HCT116 (cell line): ENCODE measurements at regions not wholly inside any gene's neighbourhood (a gene's known extent, or its start where the extent isn't known, plus 50 kb on each side); places are given as distances from the start of the nearest gene placed in this dataset.

Experiments used
- ATAC-seq: fragments of 200-7000 bp; cut with Tn5 transposase; 2 replicates; pipeline ENCODE4 v1.9.1; 2020; ENCODE audit warnings: mild to moderate bottlenecking, moderate library complexity
- BruUV-seq: library from RNA; stranded (reverse); fragments of 400-500 nt; replicated peaks from 2 replicates; lab custom pipeline; 2021; lab: Mats Ljungman, UMichigan
- CTCF ChIA-PET: fragments of 300-600 bp; sonication (Branson Sonifier 250); formaldehyde crosslinking; loops from one replicate; lab custom pipeline; 2021; ENCODE audit warnings: antibody characterized with exemption; lab: Charles Lee
- POLR2A ChIA-PET: fragments of 300-600, 350-600 bp; sonication (Branson Sonifier 250); formaldehyde crosslinking; loops from one replicate; lab custom pipeline; 2021; ENCODE audit warnings: antibody characterized with exemption; lab: Charles Lee
- RAD21 ChIA-PET, 2 experiments: fragments of 300-600 bp; sonication (Branson Sonifier 250); formaldehyde crosslinking; loops; one replicate each; lab custom pipeline; 2023; ENCODE audit warnings: low total read pairs in 2 of 2; ENCODE audit not compliant: uncharacterized antibody in 2 of 2, unreplicated experiment in 2 of 2, low non-redundant PET in 1 of 2; lab: Charles Lee
- DNase-seq: peaks from one replicate; pipeline ENCODE4 v3.0.0-alpha.2; 2010; ENCODE audit warnings: low read depth, low spot score
- H2AFZ ChIP-seq: fragments of 200-600 bp; shearing (Covaris generic), sonication (generic); 2 replicates; pipeline ENCODE4 v1.6.1; 2017; ENCODE audit warnings: low read depth, mixed run types, mixed read lengths, antibody characterized with exemption, low read length; ENCODE audit not compliant: poor library complexity, severe bottlenecking
- H3K27ac ChIP-seq: 2 replicates; pipeline ENCODE4 v1.5.1; 2012; ENCODE audit warnings: low read depth, low read length
- H3K27me3 ChIP-seq: fragments of 200-600 bp; sonication (generic); 2 replicates; pipeline ENCODE4 v1.6.1; 2016; ENCODE audit warnings: mixed run types, low read length, mixed read lengths; ENCODE audit not compliant: insufficient read depth
- H3K36me3 ChIP-seq, 2 experiments: fragments of 200-500 bp in 1 of 2; fragments of 200-600 bp in 1 of 2; sonication (Bioruptor generic) in 1 of 2; sonication (generic) in 1 of 2; 2 replicates each; pipeline versions ENCODE4 v1.5.1 to v1.6.1; 2014 to 2016; ENCODE audit warnings: low read length in 2 of 2, inconsistent platforms in 1 of 2, mixed read lengths in 1 of 2, mixed run types in 1 of 2; ENCODE audit not compliant: insufficient read depth in 2 of 2, control insufficient read depth in 1 of 2
- H3K4me1 ChIP-seq, 2 experiments: fragments of 200-600 bp in 1 of 2; sonication (generic) in 1 of 2; 2 replicates each; pipeline versions ENCODE4 v1.5.1 to v1.6.1; 2012 to 2017; ENCODE audit warnings: low read length in 2 of 2, inconsistent platforms in 1 of 2, mild to moderate bottlenecking in 1 of 2, mixed read lengths in 1 of 2, mixed run types in 1 of 2, moderate library complexity in 1 of 2; ENCODE audit not compliant: insufficient read depth in 2 of 2, control insufficient read depth in 1 of 2
- H3K4me2 ChIP-seq: fragments of 200-600 bp; sonication (generic); 2 replicates; pipeline ENCODE4 v1.6.1; 2017; ENCODE audit warnings: mixed run types, low read length, mixed read lengths
- H3K4me3 ChIP-seq, 2 experiments: fragments of 200-600 bp in 1 of 2; sonication (generic) in 1 of 2; replicated peaks in 1 of 2; 2 replicates each; pipeline ENCODE4 v1.5.1; 2011 to 2016; ENCODE audit warnings: low read length in 2 of 2, control low read depth in 1 of 2, low read depth in 1 of 2, mild to moderate bottlenecking in 1 of 2, mixed read lengths in 1 of 2, mixed run types in 1 of 2
- H3K79me2 ChIP-seq: fragments of 200-600 bp; sonication (generic); 2 replicates; pipeline ENCODE4 v1.6.1; 2017; ENCODE audit warnings: mild to moderate bottlenecking, mixed run types, low read length, moderate library complexity, mixed read lengths; ENCODE audit not compliant: insufficient read depth
- H3K9ac ChIP-seq: fragments of 200-600 bp; sonication (generic); 2 replicates; pipeline ENCODE4 v1.6.1; 2016; ENCODE audit warnings: low read length, mixed read lengths
- H3K9me2 ChIP-seq: fragments of 200-600 bp; sonication (generic), shearing (Covaris generic); 2 replicates; pipeline ENCODE4 v1.6.1; 2017; ENCODE audit warnings: mixed run types, mild to moderate bottlenecking, moderate library complexity; ENCODE audit not compliant: insufficient read depth
- H3K9me3 ChIP-seq, 2 experiments: fragments of 200-500 bp in 1 of 2; fragments of 200-600 bp in 1 of 2; sonication (Bioruptor generic) in 1 of 2; sonication (generic) in 1 of 2; 2 replicates each; pipeline ENCODE4 v1.6.1; 2014 to 2017; ENCODE audit warnings: low read length in 2 of 2, mixed read lengths in 2 of 2, inconsistent platforms in 1 of 2, low read depth in 1 of 2, mild to moderate bottlenecking in 1 of 2, mixed run types in 1 of 2, moderate library complexity in 1 of 2; ENCODE audit not compliant: control insufficient read depth in 1 of 2, insufficient read depth in 1 of 2
- H4K20me1 ChIP-seq: fragments of 200-600 bp; sonication (generic), shearing (Covaris generic); 2 replicates; pipeline ENCODE4 v1.6.1; 2017; ENCODE audit warnings: mixed run types, mild to moderate bottlenecking, moderate library complexity; ENCODE audit not compliant: insufficient read depth
- CBX3 ChIP-seq: IDR thresholded peaks from 2 replicates; pipeline ENCODE4 v1.6.1; 2012; ENCODE audit warnings: low read depth
- EZH2 ChIP-seq: fragments of 200-600 bp; sonication (generic); IDR thresholded peaks from 2 replicates; pipeline ENCODE4 v1.6.1; 2017; ENCODE audit warnings: antibody characterized with exemption, mixed run types
- EZH2phosphoT487 ChIP-seq: fragments of 200-600 bp; IDR thresholded peaks from 2 replicates; pipeline ENCODE4 v1.6.1; 2018; ENCODE audit warnings: antibody characterized with exemption, borderline replicate concordance
- JUND ChIP-seq: IDR thresholded peaks from 2 replicates; pipeline ENCODE4 v1.6.1; 2012
- POLR2A ChIP-seq: IDR thresholded peaks from 2 replicates; pipeline ENCODE4 v1.7.0; 2011; ENCODE audit warnings: borderline replicate concordance; ENCODE audit not compliant: insufficient read depth, insufficient read length; ENCODE audit errors: extremely low read depth
- RAD21 ChIP-seq: IDR thresholded peaks from 2 replicates; pipeline ENCODE4 v1.6.1; 2012; ENCODE audit warnings: low read depth, mild to moderate bottlenecking
- SP1 ChIP-seq: IDR thresholded peaks from 2 replicates; pipeline ENCODE4 v1.6.1; 2012; ENCODE audit warnings: low read depth
- SRF ChIP-seq: IDR thresholded peaks from 2 replicates; pipeline ENCODE4 v1.6.1; 2012; ENCODE audit warnings: low read depth
- ZFX ChIP-seq: fragments of 450-650 bp; IDR thresholded peaks from 2 replicates; pipeline ENCODE4 v1.6.1; 2017
- ZNF274 ChIP-seq: fragments of 200-500 bp; sonication (Bioruptor generic); IDR thresholded peaks from 2 replicates; pipeline ENCODE4 v1.6.1; 2014; ENCODE audit warnings: mild to moderate bottlenecking, low read depth, low read length, inconsistent platforms
- intact Hi-C: fragments of 100-400 bp; cut with micrococcal nuclease; formaldehyde crosslinking; loops from 2 replicates; pipeline ENCODE4 v1.10.0; 2022
- TF ChIP-seq, protein P1 (sequence below), 3 experiments: fragments of 200-600 bp in 1 of 3; sonication (generic) in 1 of 3; IDR thresholded peaks in 2 of 3; conservative IDR thresholded peaks in 1 of 3; 2 replicates each; pipeline ENCODE4 v1.5.1; 2012 to 2017; ENCODE audit warnings: low read depth in 2 of 3, low read length in 2 of 3, antibody characterized with exemption in 1 of 3, borderline replicate concordance in 1 of 3, control low read depth in 1 of 3, mild to moderate bottlenecking in 1 of 3, mixed read lengths in 1 of 3, mixed run types in 1 of 3, moderate library complexity in 1 of 3; ENCODE audit not compliant: insufficient read depth in 1 of 3
- TF ChIP-seq, protein P2 (sequence below): IDR thresholded peaks from 2 replicates; pipeline ENCODE4 v1.6.1; 2011; ENCODE audit warnings: mild to moderate bottlenecking, low read length, moderate library complexity; ENCODE audit not compliant: insufficient replicate concordance; ENCODE audit errors: extremely low read depth
- TF ChIP-seq, protein P3 (sequence below): IDR thresholded peaks from 2 replicates; pipeline ENCODE4 v1.6.1; 2012

DNA sequence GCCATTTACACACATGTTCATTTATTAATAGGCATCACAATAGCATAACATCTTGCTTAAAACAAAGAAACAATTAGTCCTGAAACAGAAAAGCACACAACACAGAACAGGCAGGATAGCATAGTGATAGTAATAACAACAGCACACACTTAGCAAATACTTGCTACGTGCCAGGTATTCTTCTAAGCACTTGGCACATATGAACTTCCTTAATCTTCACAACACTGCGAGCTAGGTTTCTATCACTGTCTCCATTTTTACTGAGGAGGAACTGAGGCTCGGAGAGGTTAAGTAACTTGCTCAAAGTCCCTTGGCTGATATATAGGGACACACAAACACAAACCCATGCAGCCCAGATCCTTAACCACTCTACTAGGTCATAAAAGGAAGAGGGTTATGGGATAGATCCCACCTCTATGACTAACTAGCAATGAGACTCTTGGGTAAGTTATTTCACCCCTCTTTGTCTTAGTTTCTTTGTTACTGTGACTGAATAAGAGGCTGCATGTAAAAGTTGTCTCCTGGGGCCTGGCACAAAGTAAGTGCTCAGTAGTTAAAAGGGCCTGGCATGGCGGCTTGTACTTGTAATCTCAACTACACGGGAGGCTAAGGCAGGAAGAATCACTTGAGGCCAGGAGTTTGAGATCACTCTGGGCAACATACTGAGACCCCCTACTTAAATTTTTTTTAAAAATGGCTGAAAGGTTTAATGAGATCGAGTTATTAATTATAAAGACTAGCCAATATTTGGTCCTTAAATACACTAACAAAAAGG lies 181.0 kb upstream of the RHOBTB1 start:
- no peak for ATAC-seq
- intact Hi-C loops = no loop called here

More for the DNA sequence above, 181.0 kb upstream of the RHOBTB1 start:
- Histone ChIP-seq H3K79me2 (no peaks in the 10 kb centered on the region), H4K20me1 (no peaks in the 10 kb centered on the region), H3K27me3 (no peaks in the 10 kb centered on the region), H3K4me1 (no peaks in the 10 kb centered on the region), H2AFZ (no peak overlapping the region), H3K27ac (no peak overlapping the region), H3K9ac (no peak overlapping the region), H3K36me3 (no peaks in the 10 kb centered on the region), H3K4me3 (no peak overlapping the region), H3K9me3 (no peaks in the 10 kb centered on the region), H3K9me2 (no peaks in the 10 kb centered on the region), H3K4me2 (no peak overlapping the region)
- BruUV-seq = no TSS peak
- ChIA-PET POLR2A (no interaction called here), RAD21 (no interaction called here), CTCF (no interaction called here)
- TF ChIP-seq POLR2A = no peak
- TF ChIP-seq ZNF274 = no peak
- TF ChIP-seq, protein P1, sequence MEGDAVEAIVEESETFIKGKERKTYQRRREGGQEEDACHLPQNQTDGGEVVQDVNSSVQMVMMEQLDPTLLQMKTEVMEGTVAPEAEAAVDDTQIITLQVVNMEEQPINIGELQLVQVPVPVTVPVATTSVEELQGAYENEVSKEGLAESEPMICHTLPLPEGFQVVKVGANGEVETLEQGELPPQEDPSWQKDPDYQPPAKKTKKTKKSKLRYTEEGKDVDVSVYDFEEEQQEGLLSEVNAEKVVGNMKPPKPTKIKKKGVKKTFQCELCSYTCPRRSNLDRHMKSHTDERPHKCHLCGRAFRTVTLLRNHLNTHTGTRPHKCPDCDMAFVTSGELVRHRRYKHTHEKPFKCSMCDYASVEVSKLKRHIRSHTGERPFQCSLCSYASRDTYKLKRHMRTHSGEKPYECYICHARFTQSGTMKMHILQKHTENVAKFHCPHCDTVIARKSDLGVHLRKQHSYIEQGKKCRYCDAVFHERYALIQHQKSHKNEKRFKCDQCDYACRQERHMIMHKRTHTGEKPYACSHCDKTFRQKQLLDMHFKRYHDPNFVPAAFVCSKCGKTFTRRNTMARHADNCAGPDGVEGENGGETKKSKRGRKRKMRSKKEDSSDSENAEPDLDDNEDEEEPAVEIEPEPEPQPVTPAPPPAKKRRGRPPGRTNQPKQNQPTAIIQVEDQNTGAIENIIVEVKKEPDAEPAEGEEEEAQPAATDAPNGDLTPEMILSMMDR (IDR thresholded peaks at IDR 0.05 in 2 of 3, conservative IDR thresholded peaks at IDR 0.05 in 1 of 3; ENCODE audit: borderline replicate concordance in 1 of 3, insufficient read depth in 1 of 3, low read depth in 2 of 3, low read length in 2 of 3) = no peak
- no peak for TF ChIP-seq SRF
- TF ChIP-seq CBX3 = no peak
- no peak for TF ChIP-seq ZFX
- no peak for TF ChIP-seq EZH2phosphoT487
- no peak for TF ChIP-seq EZH2
- TF ChIP-seq JUND = no peak
- TF ChIP-seq, protein P2, sequence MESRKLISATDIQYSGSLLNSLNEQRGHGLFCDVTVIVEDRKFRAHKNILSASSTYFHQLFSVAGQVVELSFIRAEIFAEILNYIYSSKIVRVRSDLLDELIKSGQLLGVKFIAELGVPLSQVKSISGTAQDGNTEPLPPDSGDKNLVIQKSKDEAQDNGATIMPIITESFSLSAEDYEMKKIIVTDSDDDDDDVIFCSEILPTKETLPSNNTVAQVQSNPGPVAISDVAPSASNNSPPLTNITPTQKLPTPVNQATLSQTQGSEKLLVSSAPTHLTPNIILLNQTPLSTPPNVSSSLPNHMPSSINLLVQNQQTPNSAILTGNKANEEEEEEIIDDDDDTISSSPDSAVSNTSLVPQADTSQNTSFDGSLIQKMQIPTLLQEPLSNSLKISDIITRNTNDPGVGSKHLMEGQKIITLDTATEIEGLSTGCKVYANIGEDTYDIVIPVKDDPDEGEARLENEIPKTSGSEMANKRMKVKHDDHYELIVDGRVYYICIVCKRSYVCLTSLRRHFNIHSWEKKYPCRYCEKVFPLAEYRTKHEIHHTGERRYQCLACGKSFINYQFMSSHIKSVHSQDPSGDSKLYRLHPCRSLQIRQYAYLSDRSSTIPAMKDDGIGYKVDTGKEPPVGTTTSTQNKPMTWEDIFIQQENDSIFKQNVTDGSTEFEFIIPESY = no peak
- no peak for TF ChIP-seq SP1
- TF ChIP-seq, protein P3, sequence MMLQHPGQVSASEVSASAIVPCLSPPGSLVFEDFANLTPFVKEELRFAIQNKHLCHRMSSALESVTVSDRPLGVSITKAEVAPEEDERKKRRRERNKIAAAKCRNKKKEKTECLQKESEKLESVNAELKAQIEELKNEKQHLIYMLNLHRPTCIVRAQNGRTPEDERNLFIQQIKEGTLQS = no peak
- no peak for TF ChIP-seq RAD21
- DNase-seq = no peak
